PFSK-1 (cell line): ENCODE measurements at regions not wholly inside any gene's neighbourhood (a gene's known extent, or its start where the extent isn't known, plus 50 kb on each side); places are given as distances from the start of the nearest gene placed in this dataset.

Experiments used
- POLR2AphosphoS5 ChIP-seq: IDR thresholded peaks from 2 replicates; pipeline ENCODE4 v1.6.1; 2012; ENCODE audit warnings: low read depth, mild to moderate bottlenecking, control low read depth, low read length, moderate library complexity
- SIN3A ChIP-seq: IDR thresholded peaks from 2 replicates; pipeline ENCODE4 v1.6.1; 2012; ENCODE audit warnings: mild to moderate bottlenecking, low read length, moderate library complexity, borderline replicate concordance; ENCODE audit not compliant: insufficient read depth

DNA sequence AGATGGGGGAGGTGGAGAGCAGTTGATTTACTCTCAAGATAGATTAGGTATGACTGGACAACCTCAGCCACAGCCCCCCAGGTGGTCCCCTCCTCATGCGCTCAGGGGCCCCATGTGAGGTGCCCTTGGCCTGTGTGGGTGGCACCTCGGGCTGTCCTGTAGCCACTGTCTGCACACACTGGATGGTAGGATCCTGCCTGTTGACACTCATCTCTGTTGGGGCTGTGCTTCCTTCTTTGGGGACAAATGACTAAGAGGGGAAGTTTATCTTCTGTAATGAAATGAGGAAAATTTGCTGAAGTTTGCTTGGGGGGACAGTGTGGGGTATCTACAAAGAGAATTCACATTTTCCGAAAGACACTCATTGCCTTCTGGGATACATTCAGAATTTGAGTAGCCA lies 53.6 kb upstream of the ANTXRL start:
- TF ChIP-seq SIN3A (no peak), POLR2AphosphoS5 (no peak)
